ENCODE measurements at regions not wholly inside any gene's neighbourhood (a gene's known extent, or its start where the extent isn't known, plus 50 kb on each side); places are given as distances from the start of the nearest gene placed in this dataset.

DNA sequence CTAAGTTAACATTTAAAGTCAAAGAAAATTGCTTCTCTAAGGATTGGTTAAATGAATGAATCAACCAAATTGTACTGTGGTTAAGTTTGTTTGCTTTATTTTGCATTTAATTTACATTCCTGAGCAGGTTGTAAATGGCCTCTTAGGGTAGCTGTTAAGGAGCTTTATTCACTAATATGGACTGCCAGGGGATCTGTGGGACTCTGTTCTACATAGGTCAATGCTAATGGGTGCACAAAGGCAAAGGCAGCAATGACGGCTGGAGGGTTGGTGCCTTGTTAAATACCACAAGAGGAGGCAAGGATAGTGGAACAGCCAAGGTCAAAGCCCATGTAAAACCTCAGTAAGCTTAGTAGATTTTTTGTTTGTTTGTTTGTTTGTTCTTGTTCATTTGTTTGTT, 89.3 kb upstream of the P2RY1 start:
- WGBS (ENCODE audit: extremely low coverage, insufficient coverage, low lambda C conversion rate): no CpG with 5 or more reads among the region's 1 CpG
- Histone ChIP-seq H3K56ac (ENCODE audit: low read length) (no peak overlapping the region), H2BK5ac (ENCODE audit: low read length) (no peak overlapping the region), H2BK120ac (ENCODE audit: low read depth, low read length) (no peak overlapping the region), H3K4ac (ENCODE audit: low read depth, low read length) (no peak overlapping the region), H4K8ac (ENCODE audit: low read depth, low read length) (no peak overlapping the region), H4K5ac (ENCODE audit: low read length) (no peak overlapping the region), H3K27ac (ENCODE audit: low read depth, low read length) (no peak overlapping the region), H3K9ac (ENCODE audit: low read length) (no peak overlapping the region), H3K36me3 (ENCODE audit: control insufficient read depth, insufficient read depth, low read length) (no peaks in the 10 kb centered on the region), H3K23ac (ENCODE audit: low read length) (no peak overlapping the region), H2AK5ac (ENCODE audit: low read length) (no peak overlapping the region), H3K4me1 (ENCODE audit: control insufficient read depth, low read depth, low read length) (peaks cover 3% of the 10 kb centered on the region), H3K27me3 (ENCODE audit: insufficient read depth, low read length, poor library complexity) (no peaks in the 10 kb centered on the region), H2BK15ac (replicated peaks; ENCODE audit: low read depth) (no peak overlapping the region), H3K4me2 (ENCODE audit: low read length) (no peak overlapping the region), H3K18ac (ENCODE audit: low read length) (no peak overlapping the region), H3K79me2 (ENCODE audit: control insufficient read depth, insufficient read depth, low read length) (no peaks in the 10 kb centered on the region), H3K79me1 (ENCODE audit: low read length) (no peaks in the 10 kb centered on the region), H3K4me3 (ENCODE audit: low read length) (no peak overlapping the region)
- peak; percentile 27 for DNase-seq

DNA sequence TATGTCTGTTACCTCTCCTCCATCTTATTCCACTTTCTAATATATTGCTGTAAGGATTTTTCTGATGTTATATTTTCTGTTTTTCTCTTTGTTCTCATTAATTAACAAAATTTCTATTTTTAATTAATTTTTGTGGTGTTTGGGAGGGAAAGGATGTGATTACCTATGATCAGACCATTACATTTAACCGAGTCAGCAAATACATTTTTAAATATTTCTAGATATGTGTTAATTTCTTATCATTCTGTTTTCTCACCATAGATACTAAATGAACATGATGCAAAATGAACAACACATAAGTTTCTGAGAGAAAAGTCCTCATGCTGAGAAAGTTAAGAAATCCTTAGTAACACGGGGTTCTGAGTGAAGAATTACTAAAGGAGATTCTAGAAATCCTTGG, 80.6 kb upstream of the P2RY1 start:
- Histone ChIP-seq H2BK5ac (ENCODE audit: low read length) (no peak overlapping the region), H4K8ac (ENCODE audit: low read depth, low read length) (no peak overlapping the region), H3K27ac (ENCODE audit: low read depth, low read length) (no peak overlapping the region), H3K23ac (ENCODE audit: low read length) (no peak overlapping the region), H2AK5ac (ENCODE audit: low read length) (no peak overlapping the region), H3K4me3 (ENCODE audit: low read length) (no peak overlapping the region), H2BK15ac (replicated peaks; ENCODE audit: low read depth) (no peak overlapping the region), H3K56ac (ENCODE audit: low read length) (no peak overlapping the region), H3K4me2 (ENCODE audit: low read length) (no peak overlapping the region), H4K5ac (ENCODE audit: low read length) (no peak overlapping the region), H3K18ac (ENCODE audit: low read length) (no peak overlapping the region), H2BK120ac (ENCODE audit: low read depth, low read length) (no peak overlapping the region), H3K79me1 (ENCODE audit: low read length) (no peaks in the 10 kb centered on the region), H3K27me3 (ENCODE audit: insufficient read depth, low read length, poor library complexity) (no peaks in the 10 kb centered on the region), H3K9ac (ENCODE audit: low read length) (no peak overlapping the region), H3K79me2 (ENCODE audit: control insufficient read depth, insufficient read depth, low read length) (no peaks in the 10 kb centered on the region), H3K36me3 (ENCODE audit: control insufficient read depth, insufficient read depth, low read length) (no peaks in the 10 kb centered on the region), H3K4ac (ENCODE audit: low read depth, low read length) (no peak overlapping the region), H3K4me1 (ENCODE audit: control insufficient read depth, low read depth, low read length) (no peaks in the 10 kb centered on the region)
- no peak for DNase-seq
- no CpG with 5 or more reads among the region's 2 CpGs for WGBS (ENCODE audit: extremely low coverage, insufficient coverage, low lambda C conversion rate)

DNA sequence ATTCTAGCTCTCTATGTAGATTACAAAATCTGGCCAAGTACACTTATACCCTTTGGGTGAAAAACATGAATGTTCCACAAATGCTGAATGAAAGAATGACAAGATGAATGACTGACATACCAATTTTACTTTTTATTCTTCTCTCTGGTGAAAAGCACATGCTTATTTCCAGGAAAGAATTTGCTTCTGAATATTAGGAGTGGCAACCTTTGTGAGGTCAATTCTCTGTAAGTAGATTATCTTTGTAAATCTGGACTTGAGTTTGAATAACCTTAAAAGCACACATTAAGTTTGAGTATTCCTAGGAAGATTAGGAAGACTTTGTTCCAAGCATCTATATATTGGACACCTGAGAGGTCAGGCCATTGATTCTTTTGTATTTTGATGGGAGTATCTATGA, 78.1 kb upstream of the P2RY1 start:
- Histone ChIP-seq H3K4me2 (ENCODE audit: low read length) (no peak overlapping the region), H3K23ac (ENCODE audit: low read length) (no peak overlapping the region), H3K36me3 (ENCODE audit: control insufficient read depth, insufficient read depth, low read length) (no peaks in the 10 kb centered on the region), H4K8ac (ENCODE audit: low read depth, low read length) (no peak overlapping the region), H3K27me3 (ENCODE audit: insufficient read depth, low read length, poor library complexity) (no peaks in the 10 kb centered on the region), H2AK5ac (ENCODE audit: low read length) (no peak overlapping the region), H3K27ac (ENCODE audit: low read depth, low read length) (no peak overlapping the region), H3K56ac (ENCODE audit: low read length) (no peak overlapping the region), H3K79me2 (ENCODE audit: control insufficient read depth, insufficient read depth, low read length) (no peaks in the 10 kb centered on the region), H3K4ac (ENCODE audit: low read depth, low read length) (no peak overlapping the region), H4K5ac (ENCODE audit: low read length) (no peak overlapping the region), H2BK120ac (ENCODE audit: low read depth, low read length) (no peak overlapping the region), H3K79me1 (ENCODE audit: low read length) (no peaks in the 10 kb centered on the region), H3K9ac (ENCODE audit: low read length) (no peak overlapping the region), H3K4me3 (ENCODE audit: low read length) (no peak overlapping the region), H2BK5ac (ENCODE audit: low read length) (no peak overlapping the region), H3K18ac (ENCODE audit: low read length) (no peak overlapping the region), H3K4me1 (ENCODE audit: control insufficient read depth, low read depth, low read length) (no peaks in the 10 kb centered on the region), H2BK15ac (replicated peaks; ENCODE audit: low read depth) (no peak overlapping the region)
- no peak for DNase-seq

DNA sequence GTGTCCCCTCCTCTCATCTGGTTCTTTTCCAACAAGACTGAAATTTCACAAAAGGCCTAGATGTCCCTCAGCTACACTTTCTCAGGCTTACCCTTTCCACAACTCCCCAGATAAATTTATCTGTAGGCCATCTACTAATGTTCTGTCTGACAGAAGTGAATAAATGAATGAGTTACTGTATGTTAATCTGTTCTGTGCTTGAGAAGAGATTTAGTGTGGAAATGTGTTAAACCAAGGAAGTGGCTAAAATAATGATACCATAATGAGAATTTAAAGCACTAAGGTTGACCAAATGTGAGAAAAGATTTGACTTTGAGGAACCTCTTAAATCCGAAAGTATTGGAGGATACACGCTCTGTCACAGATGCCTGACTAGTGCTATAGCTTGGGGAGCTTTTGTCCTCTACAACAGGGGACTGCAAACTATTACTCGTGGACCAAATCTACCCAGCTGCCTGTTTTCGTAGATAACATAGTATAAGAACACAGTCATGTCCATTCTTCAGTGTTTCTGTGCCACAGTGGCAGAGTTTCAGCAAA, 74.8 kb upstream of the P2RY1 start:
- H3K4me1 ChIP-seq (ENCODE audit: control insufficient read depth, low read depth, low read length): no peaks in the 10 kb centered on the region
- H3K27me3 ChIP-seq (ENCODE audit: insufficient read depth, low read length, poor library complexity): no peaks in the 10 kb centered on the region
- no peaks in the 10 kb centered on the region for H3K36me3 ChIP-seq (ENCODE audit: control insufficient read depth, insufficient read depth, low read length)
- H3K56ac ChIP-seq (ENCODE audit: low read length): no peak overlapping the region
- H4K8ac ChIP-seq (ENCODE audit: low read depth, low read length): no peak overlapping the region
- no peak overlapping the region for H2AK5ac ChIP-seq (ENCODE audit: low read length)
- no peak overlapping the region for H3K9ac ChIP-seq (ENCODE audit: low read length)
- no peak overlapping the region for H2BK5ac ChIP-seq (ENCODE audit: low read length)
- no peak overlapping the region for H3K27ac ChIP-seq (ENCODE audit: low read depth, low read length)
- no peak overlapping the region for H3K4me2 ChIP-seq (ENCODE audit: low read length)
- H3K4me3 ChIP-seq (ENCODE audit: low read length): no peak overlapping the region
- no peaks in the 10 kb centered on the region for H3K79me1 ChIP-seq (ENCODE audit: low read length)
- no peak overlapping the region for H3K23ac ChIP-seq (ENCODE audit: low read length)
- DNase-seq: no peak
- H2BK120ac ChIP-seq (ENCODE audit: low read depth, low read length): no peak overlapping the region
- no peak overlapping the region for H2BK15ac ChIP-seq (replicated peaks; ENCODE audit: low read depth)
- no CpG with 5 or more reads among the region's 4 CpGs for WGBS (ENCODE audit: extremely low coverage, insufficient coverage, low lambda C conversion rate)
- no peak overlapping the region for H3K18ac ChIP-seq (ENCODE audit: low read length)
- H4K5ac ChIP-seq (ENCODE audit: low read length): no peak overlapping the region
- no peak overlapping the region for H3K4ac ChIP-seq (ENCODE audit: low read depth, low read length)
- H3K79me2 ChIP-seq (ENCODE audit: control insufficient read depth, insufficient read depth, low read length): no peaks in the 10 kb centered on the region

DNA sequence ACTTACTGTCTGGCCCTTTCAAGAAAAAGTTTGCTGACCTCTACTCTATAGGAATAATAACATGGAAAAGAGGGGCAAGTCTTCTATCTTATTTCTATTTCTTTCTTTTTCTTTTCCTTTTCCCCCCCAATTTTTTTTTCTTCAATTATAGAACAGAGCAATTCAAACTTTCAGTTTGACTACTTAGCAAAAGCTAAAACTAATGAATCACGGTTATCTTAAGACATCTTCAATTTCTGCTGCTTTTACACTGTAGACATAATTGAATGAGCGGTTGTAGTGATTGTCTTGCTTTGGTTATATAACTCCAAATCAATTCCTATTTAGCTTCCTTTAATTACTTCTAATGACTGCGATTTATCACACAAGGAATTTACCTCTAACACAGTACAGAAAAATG, 74.3 kb upstream of the P2RY1 start:
- no peak overlapping the region for H3K4ac ChIP-seq (ENCODE audit: low read depth, low read length)
- no peak overlapping the region for H2BK120ac ChIP-seq (ENCODE audit: low read depth, low read length)
- no peaks in the 10 kb centered on the region for H3K4me1 ChIP-seq (ENCODE audit: control insufficient read depth, low read depth, low read length)
- no peak overlapping the region for H3K4me2 ChIP-seq (ENCODE audit: low read length)
- no CpG with 5 or more reads among the region's 3 CpGs for WGBS (ENCODE audit: extremely low coverage, insufficient coverage, low lambda C conversion rate)
- H2BK5ac ChIP-seq (ENCODE audit: low read length): no peak overlapping the region
- H3K27ac ChIP-seq (ENCODE audit: low read depth, low read length): no peak overlapping the region
- H3K18ac ChIP-seq (ENCODE audit: low read length): no peak overlapping the region
- no peaks in the 10 kb centered on the region for H3K36me3 ChIP-seq (ENCODE audit: control insufficient read depth, insufficient read depth, low read length)
- H3K56ac ChIP-seq (ENCODE audit: low read length): no peak overlapping the region
- no peaks in the 10 kb centered on the region for H3K27me3 ChIP-seq (ENCODE audit: insufficient read depth, low read length, poor library complexity)
- no peaks in the 10 kb centered on the region for H3K79me1 ChIP-seq (ENCODE audit: low read length)
- H4K8ac ChIP-seq (ENCODE audit: low read depth, low read length): no peak overlapping the region
- no peak overlapping the region for H4K5ac ChIP-seq (ENCODE audit: low read length)
- H2BK15ac ChIP-seq (replicated peaks; ENCODE audit: low read depth): no peak overlapping the region
- no peak overlapping the region for H3K9ac ChIP-seq (ENCODE audit: low read length)
- no peaks in the 10 kb centered on the region for H3K79me2 ChIP-seq (ENCODE audit: control insufficient read depth, insufficient read depth, low read length)
- H3K23ac ChIP-seq (ENCODE audit: low read length): no peak overlapping the region
- H3K4me3 ChIP-seq (ENCODE audit: low read length): no peak overlapping the region
- no peak overlapping the region for H2AK5ac ChIP-seq (ENCODE audit: low read length)
- no peak for DNase-seq

DNA sequence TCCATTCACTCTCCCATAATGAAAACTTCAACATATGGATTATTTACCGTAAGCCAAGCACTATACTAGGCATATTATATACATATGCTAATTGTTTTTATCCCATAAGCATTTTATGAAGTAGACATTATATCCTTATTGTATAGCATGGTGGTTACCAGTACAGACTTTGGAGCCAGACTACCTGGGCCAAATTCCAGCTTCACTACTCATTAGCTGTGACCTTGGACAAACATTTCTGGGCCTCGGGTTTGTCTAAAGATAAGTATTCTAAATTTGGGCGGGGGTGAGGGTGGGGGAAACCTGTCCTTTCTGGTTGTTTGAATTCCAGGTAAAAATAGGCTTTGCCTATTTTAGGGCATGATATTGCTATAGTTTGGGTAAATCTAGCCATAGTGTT, 66.5 kb upstream of the P2RY1 start:
- Histone ChIP-seq H3K9ac (ENCODE audit: low read length) (no peak overlapping the region), H3K56ac (ENCODE audit: low read length) (no peak overlapping the region), H3K79me1 (ENCODE audit: low read length) (no peaks in the 10 kb centered on the region), H4K5ac (ENCODE audit: low read length) (no peak overlapping the region), H3K4me2 (ENCODE audit: low read length) (no peak overlapping the region), H3K4me3 (ENCODE audit: low read length) (no peak overlapping the region), H4K8ac (ENCODE audit: low read depth, low read length) (no peak overlapping the region), H3K23ac (ENCODE audit: low read length) (no peak overlapping the region), H3K27ac (ENCODE audit: low read depth, low read length) (no peak overlapping the region), H3K79me2 (ENCODE audit: control insufficient read depth, insufficient read depth, low read length) (no peaks in the 10 kb centered on the region), H3K27me3 (ENCODE audit: insufficient read depth, low read length, poor library complexity) (no peaks in the 10 kb centered on the region), H3K18ac (ENCODE audit: low read length) (no peak overlapping the region), H3K4ac (ENCODE audit: low read depth, low read length) (no peak overlapping the region), H3K36me3 (ENCODE audit: control insufficient read depth, insufficient read depth, low read length) (no peaks in the 10 kb centered on the region), H2BK5ac (ENCODE audit: low read length) (no peak overlapping the region), H2BK120ac (ENCODE audit: low read depth, low read length) (no peak overlapping the region), H2AK5ac (ENCODE audit: low read length) (no peak overlapping the region), H3K4me1 (ENCODE audit: control insufficient read depth, low read depth, low read length) (no peaks in the 10 kb centered on the region), H2BK15ac (replicated peaks; ENCODE audit: low read depth) (no peak overlapping the region)
- no peak for DNase-seq
- no CpG with 5 or more reads among the region's 3 CpGs for WGBS (ENCODE audit: extremely low coverage, insufficient coverage, low lambda C conversion rate)

Measured in mesendoderm (in vitro differentiated cells).